SKM-1 treated with dmso at 0.1 percent for 144 hours (cell line): ENCODE measurements at regions not wholly inside any gene's neighbourhood (a gene's known extent, or its start where the extent isn't known, plus 50 kb on each side); places are given as distances from the start of the nearest gene placed in this dataset.

Source experiments
- DNase-seq: peaks from one replicate; lab custom pipeline; 2025; ENCODE audit not compliant: unreplicated experiment; lab: John Stamatoyannopoulos, UW

- DNase-seq = no peak
Measured at GRCh38 chr3:96012939-96013338, 801.5 kb upstream of the EPHA6 start.

GRCh38 chr3:96017556-96017955 lies 796.8 kb upstream of the EPHA6 start:
- no peak for DNase-seq

- no peak for DNase-seq
Measured at GRCh38 chr3:96022676-96023075, 791.7 kb upstream of the EPHA6 start.

GRCh38 chr3:96027718-96028117 lies 786.7 kb upstream of the EPHA6 start:
- no peak for DNase-seq

- DNase-seq = no peak
Measured at GRCh38 chr3:96039632-96040031, 774.8 kb upstream of the EPHA6 start.

- no peak for DNase-seq
Measured at GRCh38 chr3:96059301-96059700, 755.1 kb upstream of the EPHA6 start.

- DNase-seq = no peak
Measured at GRCh38 chr3:96069065-96069464, 745.3 kb upstream of the EPHA6 start.

- DNase-seq = no peak
Measured at GRCh38 chr3:96070678-96071077, 743.7 kb upstream of the EPHA6 start.

GRCh38 chr3:96071097-96071496 lies 743.3 kb upstream of the EPHA6 start:
- no peak for DNase-seq

- no peak for DNase-seq
Measured at GRCh38 chr3:96072226-96072625, 742.2 kb upstream of the EPHA6 start.

GRCh38 chr3:96083610-96084009 lies 730.8 kb upstream of the EPHA6 start:
- DNase-seq = no peak

GRCh38 chr3:96086018-96086417 lies 728.4 kb upstream of the EPHA6 start:
- no peak for DNase-seq

GRCh38 chr3:96101006-96101560 lies 713.3 kb upstream of the EPHA6 start:
- DNase-seq = no peak

GRCh38 chr3:96106701-96107100 lies 707.7 kb upstream of the EPHA6 start:
- DNase-seq = no peak
